ENCODE measurements at regions not wholly inside any gene's neighbourhood (a gene's known extent, or its start where the extent isn't known, plus 50 kb on each side); places are given as distances from the start of the nearest gene placed in this dataset.

- no peaks in the 10 kb centered on the region for H3K9me3 Mint-ChIP-seq
- H3K4me1 Mint-ChIP-seq, result no peaks in the 10 kb centered on the region
- no peaks in the 10 kb centered on the region for H3K36me3 Mint-ChIP-seq (ENCODE audit: low read depth)
- H3K27me3 Mint-ChIP-seq, result no peaks in the 10 kb centered on the region
- H3K4me3 Mint-ChIP-seq, result no peak overlapping the region
- no peak for ATAC-seq
- H3K27ac Mint-ChIP-seq, result no peak overlapping the region
- DNase-seq, result no peak
These were observed 184.4 kb upstream of the HS3ST3A1 start for GRCh38 chr17:13785981-13786598.

DNA sequence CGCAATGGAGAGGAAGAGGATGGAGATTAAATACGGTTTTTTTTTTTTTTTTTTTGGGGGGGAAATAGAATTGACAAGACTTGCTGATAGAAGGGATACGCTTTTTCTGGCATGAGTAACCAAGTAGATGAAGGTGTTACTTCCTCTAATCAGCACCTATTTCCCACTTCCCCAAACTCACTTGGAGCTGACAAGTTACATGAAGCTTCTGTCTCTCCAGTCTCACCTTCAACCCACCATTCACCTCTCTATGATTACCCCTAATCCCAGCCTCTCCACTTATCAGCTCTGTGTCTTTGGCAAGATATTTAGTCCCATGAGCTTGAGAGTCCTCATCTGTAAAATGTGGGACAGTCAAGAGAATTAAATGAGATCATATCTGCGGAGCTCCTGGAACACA is 185.9 kb upstream of the HS3ST3A1 start:
- Mint-ChIP-seq H3K27ac (no peak overlapping the region), H3K4me1 (no peaks in the 10 kb centered on the region), H3K4me3 (no peak overlapping the region), H3K9me3 (no peaks in the 10 kb centered on the region), H3K27me3 (no peaks in the 10 kb centered on the region), H3K36me3 (ENCODE audit: low read depth) (no peaks in the 10 kb centered on the region)
- no peak for DNase-seq
- ATAC-seq, result no peak

DNA sequence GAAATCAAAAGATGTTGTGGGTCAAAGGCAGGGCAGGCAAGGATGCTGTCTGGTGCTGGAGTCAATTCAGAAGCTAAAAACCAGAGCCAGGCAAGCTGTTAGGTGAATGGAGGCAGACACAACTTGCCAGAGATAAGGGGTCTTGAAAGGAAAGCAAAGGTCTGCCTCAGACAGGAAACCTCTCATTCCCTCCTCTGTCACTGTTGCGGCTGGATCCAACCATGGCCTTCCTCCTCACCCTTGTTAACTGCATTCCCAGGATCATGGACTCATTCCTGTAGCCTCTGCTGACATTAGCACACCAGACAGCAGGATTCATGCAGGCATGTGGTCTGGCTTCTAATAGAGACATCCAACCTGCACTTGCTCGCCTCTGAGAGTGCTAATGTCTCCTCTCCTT is 186.7 kb upstream of the HS3ST3A1 start:
- no peaks in the 10 kb centered on the region for H3K36me3 Mint-ChIP-seq (ENCODE audit: low read depth)
- H3K9me3 Mint-ChIP-seq, result no peaks in the 10 kb centered on the region
- no peaks in the 10 kb centered on the region for H3K27me3 Mint-ChIP-seq
- DNase-seq (no peak), ATAC-seq (no peak)
- no peak overlapping the region for H3K27ac Mint-ChIP-seq
- no peaks in the 10 kb centered on the region for H3K4me1 Mint-ChIP-seq
- H3K4me3 Mint-ChIP-seq, result no peak overlapping the region

- no peaks in the 10 kb centered on the region for H3K4me1 Mint-ChIP-seq
- no peak overlapping the region for H3K27ac Mint-ChIP-seq
- no peak for DNase-seq
These were observed 190.6 kb upstream of the HS3ST3A1 start for GRCh38 chr17:13792314-13792713.

GRCh38 chr17:13793951-13794350 is 192.2 kb upstream of the HS3ST3A1 start:
- Mint-ChIP-seq H3K27ac (no peak overlapping the region), H3K27me3 (no peaks in the 10 kb centered on the region), H3K4me1 (no peaks in the 10 kb centered on the region), H3K9me3 (peaks cover 8% of the 10 kb centered on the region), H3K36me3 (ENCODE audit: low read depth) (no peaks in the 10 kb centered on the region), H3K4me3 (no peak overlapping the region)
- DNase-seq (no peak), ATAC-seq (no peak)

More at GRCh38 chr17:13792314-13792713, 190.6 kb upstream of the HS3ST3A1 start:
- H3K27me3 Mint-ChIP-seq, result no peaks in the 10 kb centered on the region
- no peaks in the 10 kb centered on the region for H3K36me3 Mint-ChIP-seq (ENCODE audit: low read depth)
- no peak overlapping the region for H3K4me3 Mint-ChIP-seq
- H3K9me3 Mint-ChIP-seq, result no peaks in the 10 kb centered on the region
- no peak for ATAC-seq

- Mint-ChIP-seq H3K9me3 (peaks cover 8% of the 10 kb centered on the region), H3K27ac (no peak overlapping the region), H3K36me3 (ENCODE audit: low read depth) (no peaks in the 10 kb centered on the region), H3K4me1 (no peaks in the 10 kb centered on the region), H3K4me3 (no peak overlapping the region), H3K27me3 (no peaks in the 10 kb centered on the region)
- ATAC-seq (no peak), DNase-seq (no peak)
These were observed 196.1 kb upstream of the HS3ST3A1 start for GRCh38 chr17:13797863-13798262.

DNA sequence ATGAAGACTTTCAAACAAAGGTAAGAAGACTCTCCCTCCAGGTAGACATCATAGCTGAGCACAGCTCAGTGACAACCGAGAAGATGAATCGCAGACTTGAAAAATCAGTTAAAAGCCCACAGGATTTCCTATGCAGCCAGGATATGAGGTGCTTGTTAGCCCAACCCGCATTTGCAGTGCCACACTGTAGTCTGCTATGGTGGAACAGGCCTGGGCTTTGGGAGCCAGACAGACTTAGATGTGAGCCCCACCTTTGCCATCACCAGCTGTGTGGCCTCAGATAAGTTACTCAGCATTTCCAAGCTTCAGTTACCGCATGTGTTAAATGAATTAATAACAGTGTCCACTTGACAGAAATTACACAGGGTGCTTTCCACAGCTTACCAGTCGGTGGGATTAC is 204.4 kb upstream of the HS3ST3A1 start:
- H3K27me3 Mint-ChIP-seq, result no peaks in the 10 kb centered on the region
- H3K27ac Mint-ChIP-seq, result no peak overlapping the region
- H3K9me3 Mint-ChIP-seq, result peaks cover 5% of the 10 kb centered on the region
- no peak overlapping the region for H3K4me3 Mint-ChIP-seq
- DNase-seq (no peak), ATAC-seq (no peak)
- peaks cover 5% of the 10 kb centered on the region for H3K36me3 Mint-ChIP-seq (ENCODE audit: low read depth)
- no peaks in the 10 kb centered on the region for H3K4me1 Mint-ChIP-seq

DNA sequence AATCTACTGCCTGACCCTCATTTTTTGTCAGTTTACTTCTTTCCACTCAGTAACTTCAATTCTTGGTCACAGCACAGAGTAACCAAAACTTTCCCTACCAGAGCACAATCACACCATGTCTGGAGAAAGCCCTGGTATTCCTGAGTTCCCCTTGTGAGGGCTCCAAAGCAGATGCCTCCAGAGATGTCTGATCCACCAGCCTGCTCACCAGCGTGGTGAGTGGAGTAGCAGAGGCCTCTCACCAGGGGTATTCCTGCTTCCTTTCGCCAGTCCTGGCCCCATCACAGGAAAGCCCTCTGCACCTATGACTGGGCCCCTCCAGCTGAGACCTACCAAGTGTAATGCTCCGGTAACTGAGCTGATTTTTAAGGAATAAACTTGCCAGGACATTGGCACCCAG is 205.4 kb upstream of the HS3ST3A1 start:
- DNase-seq (no peak), ATAC-seq (no peak)
- no peak overlapping the region for H3K4me3 Mint-ChIP-seq
- peaks cover 5% of the 10 kb centered on the region for H3K9me3 Mint-ChIP-seq
- no peaks in the 10 kb centered on the region for H3K27me3 Mint-ChIP-seq
- H3K36me3 Mint-ChIP-seq (ENCODE audit: low read depth), result peaks cover 5% of the 10 kb centered on the region
- H3K4me1 Mint-ChIP-seq, result peaks cover 3% of the 10 kb centered on the region
- no peak overlapping the region for H3K27ac Mint-ChIP-seq

DNA sequence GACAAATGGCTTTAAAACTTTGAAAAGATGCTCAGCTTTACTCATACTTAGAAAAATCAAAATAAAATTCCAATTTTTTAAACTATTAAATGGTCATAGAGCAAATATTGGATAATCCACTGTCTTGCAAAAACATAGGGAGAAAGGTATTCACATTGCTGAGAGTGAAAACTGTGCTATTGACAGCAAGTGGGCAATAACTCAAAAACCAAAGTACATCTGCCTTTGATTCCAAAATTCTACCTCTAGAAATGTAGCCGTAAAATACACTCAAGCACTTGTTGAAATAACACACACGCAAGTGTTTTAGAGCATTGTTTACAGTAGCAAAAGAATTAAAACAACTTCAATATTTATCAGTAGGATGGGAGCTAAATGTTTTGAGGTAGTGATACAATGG is 210.6 kb upstream of the HS3ST3A1 start:
- Mint-ChIP-seq H3K9me3 (peaks cover 5% of the 10 kb centered on the region), H3K27ac (no peak overlapping the region), H3K27me3 (no peaks in the 10 kb centered on the region), H3K36me3 (ENCODE audit: low read depth) (peaks cover 5% of the 10 kb centered on the region), H3K4me1 (peaks cover 3% of the 10 kb centered on the region), H3K4me3 (no peak overlapping the region)
- no peak for DNase-seq
- ATAC-seq, result no peak

- Mint-ChIP-seq H3K4me1 (peaks cover 3% of the 10 kb centered on the region), H3K36me3 (ENCODE audit: low read depth) (peaks cover 5% of the 10 kb centered on the region), H3K27ac (no peak overlapping the region), H3K27me3 (no peaks in the 10 kb centered on the region), H3K9me3 (peaks cover 5% of the 10 kb centered on the region), H3K4me3 (no peak overlapping the region)
- DNase-seq, result no peak
- ATAC-seq, result no peak
These were observed 211.9 kb upstream of the HS3ST3A1 start for GRCh38 chr17:13813347-13814240.

GRCh38 chr17:13822700-13823099 is 221.0 kb upstream of the HS3ST3A1 start:
- no peaks in the 10 kb centered on the region for H3K4me1 Mint-ChIP-seq
- DNase-seq, result no peak
- H3K27ac Mint-ChIP-seq, result no peak overlapping the region
- H3K4me3 Mint-ChIP-seq, result no peak overlapping the region
- no peak for ATAC-seq
- no peaks in the 10 kb centered on the region for H3K27me3 Mint-ChIP-seq
- H3K36me3 Mint-ChIP-seq (ENCODE audit: low read depth), result no peaks in the 10 kb centered on the region
- peaks cover 6% of the 10 kb centered on the region for H3K9me3 Mint-ChIP-seq

GRCh38 chr17:13825526-13826040 is 223.9 kb upstream of the HS3ST3A1 start:
- DNase-seq (no peak), ATAC-seq (no peak)
- Mint-ChIP-seq H3K4me3 (no peak overlapping the region), H3K36me3 (ENCODE audit: low read depth) (no peaks in the 10 kb centered on the region), H3K27ac (no peak overlapping the region), H3K4me1 (no peaks in the 10 kb centered on the region), H3K9me3 (peaks cover 8% of the 10 kb centered on the region), H3K27me3 (no peaks in the 10 kb centered on the region)

GRCh38 chr17:13827118-13827517 is 225.4 kb upstream of the HS3ST3A1 start:
- Mint-ChIP-seq H3K4me1 (no peaks in the 10 kb centered on the region), H3K27ac (no peak overlapping the region), H3K9me3 (peaks cover 4% of the 10 kb centered on the region), H3K36me3 (ENCODE audit: low read depth) (no peaks in the 10 kb centered on the region), H3K4me3 (no peak overlapping the region), H3K27me3 (no peaks in the 10 kb centered on the region)
- ATAC-seq (no peak), DNase-seq (no peak)

DNA sequence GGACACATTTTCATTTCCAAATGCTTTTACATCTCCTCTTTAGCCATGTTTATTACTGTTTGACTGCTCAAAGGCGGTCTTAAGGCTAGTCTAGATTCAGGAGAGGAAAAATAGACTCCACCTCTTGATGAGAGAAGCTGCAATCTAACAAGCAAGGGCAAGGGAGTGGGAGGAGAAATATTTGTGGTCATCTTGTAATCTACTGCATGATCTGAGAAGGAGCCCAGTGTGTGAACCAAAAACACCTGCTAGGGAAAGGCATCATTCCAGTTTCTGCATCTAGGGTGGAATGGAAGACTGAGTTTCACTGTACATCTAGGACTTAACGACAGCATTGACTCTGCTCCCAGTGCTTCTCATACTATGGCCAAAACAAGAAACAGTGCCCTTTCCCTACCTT is 232.2 kb upstream of the HS3ST3A1 start:
- no peaks in the 10 kb centered on the region for H3K27me3 Mint-ChIP-seq
- no peak overlapping the region for H3K27ac Mint-ChIP-seq
- no peak for DNase-seq
- no peaks in the 10 kb centered on the region for H3K36me3 Mint-ChIP-seq (ENCODE audit: low read depth)
- H3K4me3 Mint-ChIP-seq, result no peak overlapping the region
- H3K4me1 Mint-ChIP-seq, result no peaks in the 10 kb centered on the region
- no peak for ATAC-seq
- H3K9me3 Mint-ChIP-seq, result no peaks in the 10 kb centered on the region

GRCh38 chr17:13835151-13835550 is 233.4 kb upstream of the HS3ST3A1 start:
- Mint-ChIP-seq H3K27ac (no peak overlapping the region), H3K36me3 (ENCODE audit: low read depth) (no peaks in the 10 kb centered on the region), H3K4me3 (no peak overlapping the region), H3K27me3 (no peaks in the 10 kb centered on the region), H3K9me3 (no peaks in the 10 kb centered on the region), H3K4me1 (peaks cover 3% of the 10 kb centered on the region)
- DNase-seq (no peak), ATAC-seq (no peak)

All from activated naive CD8-positive, alpha-beta T cell treated with anti-CD3 and anti-CD28 coated beads, Interleukin-2, amount 50 U/mL, for 24 hours (primary cell).